Activated B cell treated with CpG ODN at 0.5 μM for 24 hours (primary cell): ENCODE measurements at regions not wholly inside any gene's neighbourhood (a gene's known extent, or its start where the extent isn't known, plus 50 kb on each side); places are given as distances from the start of the nearest gene placed in this dataset.

Experiments used
- ATAC-seq: fragments of 200-7000 bp; cut with Tn5 transposase; one replicate; pipeline ENCODE4 v1.10.0; 2021; ENCODE audit warnings: low read depth, mild to moderate bottlenecking, moderate library complexity
- CTCF ChIA-PET: fragments of 350-600 bp; sonication (Branson Sonifier 250); formaldehyde crosslinking; loops from one replicate; lab custom pipeline; 2021; ENCODE audit warnings: antibody characterized with exemption; lab: Charles Lee
- POLR2A ChIA-PET: fragments of 350-600 bp; sonication (Branson Sonifier 250); formaldehyde crosslinking; loops from one replicate; lab custom pipeline; 2021; ENCODE audit warnings: antibody characterized with exemption; lab: Charles Lee
- DNase-seq: peaks from one replicate; pipeline ENCODE4 v3.0.0; 2022
- H3K27ac Mint-ChIP-seq: one replicate; pipeline ENCODE4 v1.8.0; 2020; ENCODE audit warnings: mixed read lengths
- H3K27me3 Mint-ChIP-seq: one replicate; pipeline ENCODE4 v1.8.0; 2021; ENCODE audit warnings: mixed read lengths
- H3K36me3 Mint-ChIP-seq: one replicate; pipeline ENCODE4 v1.8.0; 2021; ENCODE audit warnings: low read depth, mixed read lengths
- H3K4me1 Mint-ChIP-seq: one replicate; pipeline ENCODE4 v1.8.0; 2021; ENCODE audit warnings: mixed read lengths
- H3K4me3 Mint-ChIP-seq: one replicate; pipeline ENCODE4 v1.8.0; 2020; ENCODE audit warnings: mild to moderate bottlenecking, mixed read lengths
- H3K9me3 Mint-ChIP-seq: one replicate; pipeline ENCODE4 v1.8.0; 2020; ENCODE audit warnings: mixed read lengths
- intact Hi-C: fragments of 100-400 bp; cut with micrococcal nuclease; formaldehyde crosslinking; loops from one replicate; pipeline ENCODE4 v1.15.1; 2024
- TF ChIP-seq, protein P1 (sequence below): fragments of 200-600 bp; IDR thresholded peaks from one replicate; pipeline ENCODE4 v1.8.0; 2022; ENCODE audit warnings: antibody characterized with exemption, mild to moderate bottlenecking

- Mint-ChIP-seq H3K27me3 (no peaks in the 10 kb centered on the region), H3K4me3 (no peak overlapping the region), H3K36me3 (no peaks in the 10 kb centered on the region), H3K4me1 (no peaks in the 10 kb centered on the region), H3K27ac (no peak overlapping the region), H3K9me3 (peaks cover 6% of the 10 kb centered on the region)
- ChIA-PET POLR2A (no interaction called here), CTCF (no interaction called here)
- TF ChIP-seq, protein P1, sequence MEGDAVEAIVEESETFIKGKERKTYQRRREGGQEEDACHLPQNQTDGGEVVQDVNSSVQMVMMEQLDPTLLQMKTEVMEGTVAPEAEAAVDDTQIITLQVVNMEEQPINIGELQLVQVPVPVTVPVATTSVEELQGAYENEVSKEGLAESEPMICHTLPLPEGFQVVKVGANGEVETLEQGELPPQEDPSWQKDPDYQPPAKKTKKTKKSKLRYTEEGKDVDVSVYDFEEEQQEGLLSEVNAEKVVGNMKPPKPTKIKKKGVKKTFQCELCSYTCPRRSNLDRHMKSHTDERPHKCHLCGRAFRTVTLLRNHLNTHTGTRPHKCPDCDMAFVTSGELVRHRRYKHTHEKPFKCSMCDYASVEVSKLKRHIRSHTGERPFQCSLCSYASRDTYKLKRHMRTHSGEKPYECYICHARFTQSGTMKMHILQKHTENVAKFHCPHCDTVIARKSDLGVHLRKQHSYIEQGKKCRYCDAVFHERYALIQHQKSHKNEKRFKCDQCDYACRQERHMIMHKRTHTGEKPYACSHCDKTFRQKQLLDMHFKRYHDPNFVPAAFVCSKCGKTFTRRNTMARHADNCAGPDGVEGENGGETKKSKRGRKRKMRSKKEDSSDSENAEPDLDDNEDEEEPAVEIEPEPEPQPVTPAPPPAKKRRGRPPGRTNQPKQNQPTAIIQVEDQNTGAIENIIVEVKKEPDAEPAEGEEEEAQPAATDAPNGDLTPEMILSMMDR, result no peak
- DNase-seq (no peak), ATAC-seq (no peak)
- intact Hi-C loops, result no loop called here
Observed at GRCh38 chr13:79079351-79079839, 326.7 kb downstream of the RBM26 start.

GRCh38 chr13:79075703-79076102 lies 330.4 kb downstream of the RBM26 start:
- Mint-ChIP-seq H3K36me3 (no peaks in the 10 kb centered on the region), H3K27me3 (no peaks in the 10 kb centered on the region), H3K4me3 (no peak overlapping the region), H3K27ac (no peak overlapping the region), H3K9me3 (peaks cover 14% of the 10 kb centered on the region), H3K4me1 (peaks cover 6% of the 10 kb centered on the region)
- ATAC-seq (no peak), DNase-seq (no peak)
- ChIA-PET CTCF (no interaction called here), POLR2A (no interaction called here)
- intact Hi-C loops, result no loop called here
- TF ChIP-seq, protein P1, result no peak

- no peak overlapping the region for H3K4me3 Mint-ChIP-seq
- ATAC-seq (no peak), DNase-seq (no peak)
- H3K4me1 Mint-ChIP-seq, result peaks cover 17% of the 10 kb centered on the region
- peaks cover 10% of the 10 kb centered on the region for H3K9me3 Mint-ChIP-seq
- no peaks in the 10 kb centered on the region for H3K27me3 Mint-ChIP-seq
- TF ChIP-seq, protein P1, result no peak
- ChIA-PET CTCF (no interaction called here), POLR2A (no interaction called here)
- no peak overlapping the region for H3K27ac Mint-ChIP-seq
- intact Hi-C loops, result no loop called here
- H3K36me3 Mint-ChIP-seq, result no peaks in the 10 kb centered on the region
Observed at GRCh38 chr13:79070343-79070974, 335.6 kb downstream of the RBM26 start.

GRCh38 chr13:79062291-79062690 lies 343.8 kb downstream of the RBM26 start:
- DNase-seq (no peak), ATAC-seq (no peak)
- H3K4me3 Mint-ChIP-seq, result no peak overlapping the region
- H3K27me3 Mint-ChIP-seq, result peaks cover 3% of the 10 kb centered on the region
- CTCF ChIA-PET, result no interaction called here
- intact Hi-C loops, result no loop called here
- H3K4me1 Mint-ChIP-seq, result no peaks in the 10 kb centered on the region
- no peaks in the 10 kb centered on the region for H3K36me3 Mint-ChIP-seq
- TF ChIP-seq, protein P1, result no peak
- H3K9me3 Mint-ChIP-seq, result no peaks in the 10 kb centered on the region
- POLR2A ChIA-PET, result no interaction called here
- H3K27ac Mint-ChIP-seq, result no peak overlapping the region

DNA sequence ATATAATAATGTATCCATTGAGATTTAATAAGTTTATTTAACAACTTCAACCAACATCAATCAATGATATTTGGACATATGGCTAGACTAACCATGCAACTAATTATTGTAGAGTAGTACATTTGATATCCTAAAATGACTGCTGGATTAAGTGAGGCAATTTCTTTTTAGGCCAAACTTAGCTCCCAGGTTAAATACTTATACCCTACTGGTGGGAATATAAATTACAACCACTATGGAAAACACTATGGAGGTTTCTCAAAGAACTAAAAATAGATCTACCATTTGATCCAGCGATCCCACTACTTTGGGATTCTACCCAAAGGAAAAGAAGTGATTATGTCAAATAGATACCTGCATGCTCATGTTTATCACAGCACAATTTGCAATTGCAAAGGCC lies 345.8 kb downstream of the RBM26 start:
- TF ChIP-seq, protein P1, result no peak
- Mint-ChIP-seq H3K4me1 (no peaks in the 10 kb centered on the region), H3K9me3 (no peaks in the 10 kb centered on the region), H3K36me3 (no peaks in the 10 kb centered on the region), H3K27ac (no peak overlapping the region), H3K27me3 (peaks cover 3% of the 10 kb centered on the region), H3K4me3 (no peak overlapping the region)
- DNase-seq, result no peak
- intact Hi-C loops, result no loop called here
- no peak for ATAC-seq
- CTCF ChIA-PET, result no interaction called here
- POLR2A ChIA-PET, result no interaction called here
